ENCODE measurements at regions not wholly inside any gene's neighbourhood (a gene's known extent, or its start where the extent isn't known, plus 50 kb on each side); places are given as distances from the start of the nearest gene placed in this dataset.

DNA sequence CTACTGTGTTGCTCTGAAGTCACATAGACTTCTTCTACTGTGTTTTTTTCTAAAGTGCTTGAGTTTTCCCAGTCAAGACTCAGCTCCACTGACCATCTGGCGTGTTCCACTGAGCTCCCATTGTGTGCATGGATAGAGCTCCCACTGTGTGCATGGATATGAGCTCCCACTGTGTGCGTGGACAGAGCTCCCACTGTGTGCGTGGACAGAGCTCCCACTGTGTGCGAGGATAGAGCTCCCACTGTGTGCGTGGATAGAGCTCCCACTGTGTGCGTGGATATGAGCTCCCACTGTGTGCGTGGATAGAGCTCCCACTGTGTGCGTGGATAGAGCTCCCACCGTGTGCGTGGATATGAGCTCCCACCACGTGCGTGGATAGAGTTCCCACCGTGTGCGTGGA, 148.3 kb upstream of the ALKAL2 start:
- TF ChIP-seq, protein P1, sequence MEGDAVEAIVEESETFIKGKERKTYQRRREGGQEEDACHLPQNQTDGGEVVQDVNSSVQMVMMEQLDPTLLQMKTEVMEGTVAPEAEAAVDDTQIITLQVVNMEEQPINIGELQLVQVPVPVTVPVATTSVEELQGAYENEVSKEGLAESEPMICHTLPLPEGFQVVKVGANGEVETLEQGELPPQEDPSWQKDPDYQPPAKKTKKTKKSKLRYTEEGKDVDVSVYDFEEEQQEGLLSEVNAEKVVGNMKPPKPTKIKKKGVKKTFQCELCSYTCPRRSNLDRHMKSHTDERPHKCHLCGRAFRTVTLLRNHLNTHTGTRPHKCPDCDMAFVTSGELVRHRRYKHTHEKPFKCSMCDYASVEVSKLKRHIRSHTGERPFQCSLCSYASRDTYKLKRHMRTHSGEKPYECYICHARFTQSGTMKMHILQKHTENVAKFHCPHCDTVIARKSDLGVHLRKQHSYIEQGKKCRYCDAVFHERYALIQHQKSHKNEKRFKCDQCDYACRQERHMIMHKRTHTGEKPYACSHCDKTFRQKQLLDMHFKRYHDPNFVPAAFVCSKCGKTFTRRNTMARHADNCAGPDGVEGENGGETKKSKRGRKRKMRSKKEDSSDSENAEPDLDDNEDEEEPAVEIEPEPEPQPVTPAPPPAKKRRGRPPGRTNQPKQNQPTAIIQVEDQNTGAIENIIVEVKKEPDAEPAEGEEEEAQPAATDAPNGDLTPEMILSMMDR (IDR thresholded peaks at IDR 0.05; ENCODE audit: insufficient read depth, low read depth, low read length, missing control alignments), result no peak
- H3K4me3 ChIP-seq (ENCODE audit: low read depth, low read length), result no peak overlapping the region
- no peak for DNase-seq (ENCODE audit: low read depth)

DNA sequence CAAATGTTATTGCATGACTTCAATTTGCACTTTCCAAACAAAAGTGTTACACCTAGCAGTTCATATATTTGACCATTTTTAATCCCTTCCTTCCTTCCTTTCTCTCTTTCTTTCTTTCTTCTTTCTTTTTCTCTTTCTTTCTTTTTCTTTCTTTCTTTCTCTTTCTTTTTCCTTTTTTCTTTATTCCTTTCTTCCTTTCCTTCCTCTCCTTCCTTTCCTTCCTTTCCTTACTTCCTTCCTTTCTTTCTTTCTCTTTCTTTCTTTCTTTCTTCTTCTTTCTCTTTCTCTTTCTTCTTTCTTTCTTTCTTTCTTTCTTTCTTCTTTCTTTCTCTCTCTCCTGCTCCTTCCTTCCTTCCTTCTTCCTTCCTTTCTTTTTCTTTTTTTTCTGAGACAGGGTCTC, 146.7 kb upstream of the ALKAL2 start:
- H3K4me3 ChIP-seq (ENCODE audit: low read depth, low read length), result no peak overlapping the region
- no peak for DNase-seq (ENCODE audit: low read depth)
- TF ChIP-seq, protein P1 (IDR thresholded peaks at IDR 0.05; ENCODE audit: insufficient read depth, low read depth, low read length, missing control alignments), result no peak

- TF ChIP-seq, protein P1 (IDR thresholded peaks at IDR 0.05; ENCODE audit: insufficient read depth, low read depth, low read length, missing control alignments), result no peak
- H3K4me3 ChIP-seq (ENCODE audit: low read depth, low read length), result no peak overlapping the region
- no peak for DNase-seq (ENCODE audit: low read depth)
Observed at GRCh38 chr2:433216-433615, 145.3 kb upstream of the ALKAL2 start.

- TF ChIP-seq, protein P1 (IDR thresholded peaks at IDR 0.05; ENCODE audit: insufficient read depth, low read depth, low read length, missing control alignments), result no peak
- DNase-seq (ENCODE audit: low read depth), result no peak
Observed at GRCh38 chr2:430291-431040, 142.6 kb upstream of the ALKAL2 start.

DNA sequence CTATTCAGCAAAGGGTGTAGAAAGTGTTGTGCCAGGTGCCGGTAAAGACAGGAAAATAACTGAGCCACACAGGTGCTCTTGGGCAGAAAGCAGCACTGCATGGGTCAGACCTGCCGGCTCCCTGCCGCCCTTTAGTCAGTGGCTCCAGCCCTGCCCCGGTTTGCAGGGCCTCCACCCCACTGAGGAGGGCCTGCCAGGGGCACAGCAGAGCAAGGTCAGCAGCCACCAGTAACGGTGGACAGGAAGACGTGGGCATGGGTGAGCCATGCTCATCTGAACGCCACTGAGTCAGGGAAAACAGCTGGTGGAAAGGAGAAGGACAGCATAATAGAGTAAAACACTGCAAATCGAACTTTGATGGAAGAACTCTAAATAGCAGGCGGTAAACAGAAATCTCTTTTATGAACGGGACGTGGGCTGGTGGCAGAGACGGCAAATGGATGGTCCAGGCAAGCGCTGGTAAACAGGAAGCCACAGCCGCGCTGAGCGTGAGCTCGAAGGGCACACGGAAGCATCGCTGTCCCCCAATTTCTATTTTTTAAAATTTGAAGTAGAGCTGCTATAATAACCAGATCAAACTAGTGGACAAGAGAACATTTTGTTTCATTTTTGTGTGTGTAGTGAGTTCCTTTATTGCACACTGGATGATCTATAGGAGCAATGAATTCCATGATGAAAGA, 141.8 kb upstream of the ALKAL2 start:
- TF ChIP-seq, protein P1 (IDR thresholded peaks at IDR 0.05; ENCODE audit: insufficient read depth, low read depth, low read length, missing control alignments), result no peak
- DNase-seq (ENCODE audit: low read depth), result no peak
- H3K4me3 ChIP-seq (ENCODE audit: low read depth, low read length), result no peak overlapping the region

More at GRCh38 chr2:430291-431040, 142.6 kb upstream of the ALKAL2 start:
- no peak overlapping the region for H3K4me3 ChIP-seq (ENCODE audit: low read depth, low read length)

DNA sequence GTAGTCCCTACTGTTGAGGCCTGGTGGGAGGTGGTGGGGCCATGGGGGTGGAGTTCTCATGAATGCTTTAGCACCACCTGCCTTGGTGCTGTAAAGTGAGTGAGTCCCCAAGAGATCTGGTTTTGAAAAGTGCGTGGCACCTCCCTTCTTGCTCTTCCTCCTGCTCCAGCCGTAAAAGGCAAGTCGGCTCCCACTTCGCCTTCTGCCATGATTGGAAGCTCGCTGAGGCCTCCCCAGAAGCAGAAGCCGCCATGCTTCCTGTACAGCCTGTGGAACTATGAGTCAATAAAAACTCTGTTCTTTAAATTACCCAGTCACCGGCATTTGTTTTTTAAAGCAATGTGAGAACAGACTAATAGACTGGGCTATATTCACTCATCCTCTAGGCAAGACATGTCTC, 141.3 kb upstream of the ALKAL2 start:
- no peak for DNase-seq (ENCODE audit: low read depth)
- TF ChIP-seq, protein P1 (IDR thresholded peaks at IDR 0.05; ENCODE audit: insufficient read depth, low read depth, low read length, missing control alignments), result no peak
- H3K4me3 ChIP-seq (ENCODE audit: low read depth, low read length), result no peak overlapping the region
